ENCODE measurements at regions not wholly inside any gene's neighbourhood (a gene's known extent, or its start where the extent isn't known, plus 50 kb on each side); places are given as distances from the start of the nearest gene placed in this dataset.

DNA sequence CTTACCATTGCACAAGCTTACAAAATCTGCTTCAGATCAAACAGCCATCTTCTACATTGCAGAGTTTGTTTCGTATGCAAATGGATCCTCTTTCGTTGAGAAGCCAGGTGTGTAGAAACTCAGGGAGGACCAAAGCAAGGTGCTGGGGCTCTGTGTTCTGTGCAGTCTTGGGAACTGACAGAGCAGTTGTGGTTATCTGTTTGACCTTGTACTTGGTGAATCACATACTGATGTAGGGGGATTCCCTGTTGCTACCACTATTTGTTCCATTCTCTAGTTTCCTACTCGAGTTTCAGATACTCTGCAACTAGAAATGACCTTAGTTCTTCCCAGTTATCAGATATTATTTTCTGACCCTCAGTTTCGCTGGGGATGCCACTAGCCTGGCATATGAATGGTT, 95.2 kb upstream of the CLDN10 start:
- TF ChIP-seq, protein P1, sequence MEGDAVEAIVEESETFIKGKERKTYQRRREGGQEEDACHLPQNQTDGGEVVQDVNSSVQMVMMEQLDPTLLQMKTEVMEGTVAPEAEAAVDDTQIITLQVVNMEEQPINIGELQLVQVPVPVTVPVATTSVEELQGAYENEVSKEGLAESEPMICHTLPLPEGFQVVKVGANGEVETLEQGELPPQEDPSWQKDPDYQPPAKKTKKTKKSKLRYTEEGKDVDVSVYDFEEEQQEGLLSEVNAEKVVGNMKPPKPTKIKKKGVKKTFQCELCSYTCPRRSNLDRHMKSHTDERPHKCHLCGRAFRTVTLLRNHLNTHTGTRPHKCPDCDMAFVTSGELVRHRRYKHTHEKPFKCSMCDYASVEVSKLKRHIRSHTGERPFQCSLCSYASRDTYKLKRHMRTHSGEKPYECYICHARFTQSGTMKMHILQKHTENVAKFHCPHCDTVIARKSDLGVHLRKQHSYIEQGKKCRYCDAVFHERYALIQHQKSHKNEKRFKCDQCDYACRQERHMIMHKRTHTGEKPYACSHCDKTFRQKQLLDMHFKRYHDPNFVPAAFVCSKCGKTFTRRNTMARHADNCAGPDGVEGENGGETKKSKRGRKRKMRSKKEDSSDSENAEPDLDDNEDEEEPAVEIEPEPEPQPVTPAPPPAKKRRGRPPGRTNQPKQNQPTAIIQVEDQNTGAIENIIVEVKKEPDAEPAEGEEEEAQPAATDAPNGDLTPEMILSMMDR (IDR thresholded peaks at IDR 0.05) = no peak
- Histone ChIP-seq H3K27ac (no peak overlapping the region), H3K4me3 (ENCODE audit: low read depth in 1 of 2, low read length in 1 of 2) (no peak overlapping the region), H3K9me3 (no peaks in the 10 kb centered on the region), H3K4me1 (ENCODE audit: control insufficient read depth in 1 of 2, insufficient read depth in 1 of 2, low read depth in 1 of 2, low read length in 1 of 2) (peaks cover 8 to 12% of the 10 kb centered on the region in 2 experiments), H3K36me3 (no peaks in the 10 kb centered on the region), H3K27me3 (no peaks in the 10 kb centered on the region)

DNA sequence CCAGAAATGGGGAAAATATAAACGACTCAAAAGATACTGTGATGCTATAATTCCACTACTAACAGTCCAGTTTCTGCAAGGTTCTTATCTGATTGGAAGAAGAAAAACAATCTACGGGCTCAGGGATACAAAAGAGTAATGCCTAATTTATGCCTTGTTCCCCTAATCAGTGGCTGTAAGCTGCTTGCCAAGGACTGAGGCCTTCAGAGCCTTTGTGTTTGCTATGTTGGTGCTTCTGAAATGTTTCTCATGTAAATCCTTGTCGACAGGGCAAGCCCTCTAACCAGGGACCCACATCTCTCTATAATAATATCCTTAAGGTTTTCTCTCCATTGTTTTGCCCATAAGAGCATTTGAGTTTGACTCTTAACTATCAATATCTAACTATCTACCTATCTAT, 89.7 kb upstream of the CLDN10 start:
- H3K27ac ChIP-seq = no peak overlapping the region
- no peaks in the 10 kb centered on the region for H3K9me3 ChIP-seq
- TF ChIP-seq, protein P1 (IDR thresholded peaks at IDR 0.05) = no peak
- no peaks in the 10 kb centered on the region for H3K4me1 ChIP-seq (ENCODE audit: control insufficient read depth in 1 of 2, insufficient read depth in 1 of 2, low read depth in 1 of 2, low read length in 1 of 2)
- H3K4me3 ChIP-seq (ENCODE audit: low read depth in 1 of 2, low read length in 1 of 2) = no peak overlapping the region
- H3K36me3 ChIP-seq = no peaks in the 10 kb centered on the region
- H3K27me3 ChIP-seq = no peaks in the 10 kb centered on the region

DNA sequence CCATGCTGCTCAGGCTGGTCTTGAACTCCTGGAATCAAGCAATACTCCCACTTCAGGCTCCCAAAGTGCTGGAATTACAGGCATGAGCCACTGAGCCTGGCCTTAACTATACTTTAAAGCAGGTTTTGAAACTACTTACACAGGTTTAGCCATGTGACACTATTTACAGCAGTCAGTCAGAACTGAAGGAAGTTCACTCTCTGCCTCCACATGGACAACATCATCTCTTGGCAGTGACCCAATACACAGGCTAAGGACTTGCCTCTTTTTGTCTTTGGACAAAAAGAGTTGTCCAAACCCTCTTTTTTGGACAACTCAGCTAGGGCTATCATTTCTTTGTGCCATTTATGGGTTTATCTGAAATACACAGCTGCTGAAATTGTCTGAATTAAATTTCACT, 89.0 kb upstream of the CLDN10 start:
- no peaks in the 10 kb centered on the region for H3K27me3 ChIP-seq
- no peaks in the 10 kb centered on the region for H3K9me3 ChIP-seq
- no peaks in the 10 kb centered on the region for H3K4me1 ChIP-seq (ENCODE audit: control insufficient read depth in 1 of 2, insufficient read depth in 1 of 2, low read depth in 1 of 2, low read length in 1 of 2)
- H3K36me3 ChIP-seq = no peaks in the 10 kb centered on the region
- H3K4me3 ChIP-seq (ENCODE audit: low read depth in 1 of 2, low read length in 1 of 2) = no peak overlapping the region
- no peak overlapping the region for H3K27ac ChIP-seq
- TF ChIP-seq, protein P1 (IDR thresholded peaks at IDR 0.05) = no peak

DNA sequence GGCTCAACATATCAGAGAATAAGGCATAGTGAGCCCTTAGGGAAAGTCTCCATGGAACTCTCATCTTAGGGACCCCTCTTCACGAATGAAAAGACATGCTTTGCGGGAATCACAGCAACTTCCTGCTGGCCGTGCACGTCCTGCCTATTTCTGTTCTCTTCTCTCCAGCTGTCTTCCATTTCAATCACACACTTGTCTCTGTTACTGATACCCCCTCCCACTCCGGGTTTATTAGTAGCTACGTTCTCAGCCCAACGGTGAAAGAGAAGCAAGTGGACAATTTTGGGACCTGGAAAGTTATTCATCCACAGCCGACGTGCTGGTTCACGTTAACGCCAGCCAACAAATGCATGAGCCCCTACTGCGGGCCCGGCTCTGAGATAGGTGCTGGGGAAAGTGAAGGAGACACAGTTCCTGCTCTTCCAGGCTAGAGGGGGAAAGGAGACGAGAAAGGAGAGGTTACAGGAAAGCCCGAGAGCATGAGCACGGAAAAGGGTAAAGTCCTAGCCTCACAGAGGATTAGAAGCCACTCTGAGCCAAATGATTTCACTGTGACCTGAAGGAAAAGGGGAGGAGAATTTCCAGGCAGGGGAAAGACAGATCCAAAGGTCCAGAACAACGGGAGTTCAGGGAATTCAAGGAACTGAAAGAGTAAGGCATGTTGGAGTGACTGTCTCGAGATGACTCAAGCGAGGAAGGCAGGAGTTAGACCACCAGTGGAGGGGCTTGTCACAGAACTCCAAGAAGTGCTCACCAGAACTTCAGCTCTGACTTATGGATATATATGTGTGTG, 81.8 kb upstream of the CLDN10 start:
- Histone ChIP-seq H3K27me3 (no peaks in the 10 kb centered on the region), H3K9me3 (no peaks in the 10 kb centered on the region), H3K36me3 (no peaks in the 10 kb centered on the region), H3K4me3 (ENCODE audit: low read depth in 1 of 2, low read length in 1 of 2) (no peak overlapping the region), H3K27ac (no peak overlapping the region), H3K4me1 (ENCODE audit: control insufficient read depth in 1 of 2, insufficient read depth in 1 of 2, low read depth in 1 of 2, low read length in 1 of 2) (no peaks in the 10 kb centered on the region)
- TF ChIP-seq, protein P1 (IDR thresholded peaks at IDR 0.05) = no peak

DNA sequence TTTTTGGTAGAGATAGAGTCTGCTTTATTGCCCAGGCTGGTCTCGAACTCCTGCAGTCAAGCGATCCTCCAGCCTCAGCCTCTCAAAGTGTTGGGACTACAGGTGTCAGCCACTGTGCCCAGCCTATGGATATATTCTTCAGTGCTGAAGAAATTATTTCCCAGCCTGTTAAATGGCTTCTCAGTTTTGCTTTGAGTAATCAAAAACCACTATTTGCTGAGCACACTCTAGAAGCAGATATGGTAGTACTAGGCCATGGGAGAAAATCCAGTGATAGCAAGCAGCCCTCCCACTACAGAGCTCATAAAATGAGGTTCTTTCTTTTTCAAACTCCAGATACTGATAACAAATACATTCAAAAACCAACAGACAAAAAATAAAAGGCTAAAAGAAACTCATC, 80.6 kb upstream of the CLDN10 start:
- TF ChIP-seq, protein P1 (IDR thresholded peaks at IDR 0.05) = no peak
- Histone ChIP-seq H3K27ac (no peak overlapping the region), H3K27me3 (no peaks in the 10 kb centered on the region), H3K9me3 (no peaks in the 10 kb centered on the region), H3K4me1 (ENCODE audit: control insufficient read depth in 1 of 2, insufficient read depth in 1 of 2, low read depth in 1 of 2, low read length in 1 of 2) (no peaks in the 10 kb centered on the region), H3K4me3 (ENCODE audit: low read depth in 1 of 2, low read length in 1 of 2) (no peak overlapping the region), H3K36me3 (no peaks in the 10 kb centered on the region)
